ENCODE measurements at regions not wholly inside any gene's neighbourhood (a gene's known extent, or its start where the extent isn't known, plus 50 kb on each side); places are given as distances from the start of the nearest gene placed in this dataset.

DNA sequence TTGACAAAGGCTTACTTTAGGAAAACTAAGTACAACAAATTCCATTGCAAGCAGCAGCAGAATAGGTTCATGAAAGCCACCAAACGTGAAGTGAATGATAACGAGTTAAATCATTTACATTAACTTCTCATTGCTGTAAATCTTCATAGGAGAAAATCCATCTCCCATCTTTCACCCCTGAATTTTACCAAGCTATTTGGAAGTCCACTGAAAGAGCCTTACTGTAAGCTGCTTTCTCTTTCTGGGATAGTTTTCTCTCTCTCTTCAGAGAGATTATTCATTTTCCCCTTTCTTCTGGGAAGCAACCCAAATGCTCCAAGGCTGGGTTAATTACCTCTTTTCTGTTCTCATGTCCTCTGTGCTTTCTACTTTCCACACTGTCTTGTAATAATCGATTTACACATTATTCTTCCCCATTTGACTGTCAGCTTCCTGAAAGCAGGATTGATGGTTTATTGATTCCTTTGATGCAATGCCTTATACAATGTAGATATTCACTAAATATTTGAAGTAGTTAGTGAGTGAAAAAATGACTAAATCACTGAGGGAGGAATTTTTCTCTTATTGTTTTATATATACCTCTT is 914.3 kb upstream of the ARPP21 start:
- Mint-ChIP-seq H3K27ac (no peak overlapping the region), H3K9me3 (peaks cover 3% of the 10 kb centered on the region), H3K4me3 (no peak overlapping the region), H3K4me1 (no peaks in the 10 kb centered on the region), H3K27me3 (no peaks in the 10 kb centered on the region), H3K36me3 (no peaks in the 10 kb centered on the region)
- no peak for DNase-seq
- CTCF ChIA-PET = no interaction called here

DNA sequence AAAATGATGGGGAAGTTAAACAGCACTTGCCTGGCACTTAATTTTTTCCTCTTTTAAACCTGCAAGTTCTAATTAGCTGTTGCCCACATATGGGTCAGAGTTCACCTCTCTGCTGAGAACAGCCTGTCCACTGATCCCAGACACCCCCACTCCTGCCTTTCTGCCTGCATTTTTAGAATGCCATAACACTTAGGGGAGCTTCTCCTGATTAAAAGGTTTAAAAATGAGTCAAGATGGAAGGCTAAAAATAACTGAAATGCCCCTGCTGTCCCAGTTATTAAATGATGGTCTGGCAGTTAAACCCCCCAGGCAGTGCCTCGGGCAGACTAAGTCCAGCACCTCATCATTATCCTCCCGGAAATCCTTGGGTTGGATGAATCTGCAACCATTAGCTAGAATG is 913.6 kb upstream of the ARPP21 start:
- Mint-ChIP-seq H3K36me3 (no peaks in the 10 kb centered on the region), H3K9me3 (peaks cover 4% of the 10 kb centered on the region), H3K4me3 (no peak overlapping the region), H3K27ac (no peak overlapping the region), H3K27me3 (no peaks in the 10 kb centered on the region), H3K4me1 (no peaks in the 10 kb centered on the region)
- DNase-seq = no peak
- CTCF ChIA-PET = no interaction called here

DNA sequence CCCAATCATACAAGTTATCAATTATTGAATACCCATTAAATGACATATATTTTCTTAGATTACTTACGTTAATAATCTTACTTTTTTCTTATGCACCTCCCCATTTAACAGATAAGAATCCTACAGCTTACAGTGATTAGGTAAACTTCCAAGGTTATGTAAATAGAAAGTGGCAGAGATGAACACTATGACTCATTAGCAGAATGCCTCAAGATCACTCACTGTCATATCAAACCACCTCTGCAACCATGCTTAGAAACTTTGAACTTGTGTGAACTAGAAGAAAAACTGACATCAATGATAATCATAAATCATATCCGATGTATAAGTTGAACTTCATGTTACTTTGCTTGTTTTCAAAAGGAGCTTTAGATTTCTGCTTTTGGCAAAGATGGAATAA is 911.6 kb upstream of the ARPP21 start:
- Mint-ChIP-seq H3K27me3 (no peaks in the 10 kb centered on the region), H3K4me3 (no peak overlapping the region), H3K27ac (no peak overlapping the region), H3K4me1 (no peaks in the 10 kb centered on the region), H3K36me3 (no peaks in the 10 kb centered on the region), H3K9me3 (peaks cover 12% of the 10 kb centered on the region)
- no peak for DNase-seq
- CTCF ChIA-PET = no interaction called here

DNA sequence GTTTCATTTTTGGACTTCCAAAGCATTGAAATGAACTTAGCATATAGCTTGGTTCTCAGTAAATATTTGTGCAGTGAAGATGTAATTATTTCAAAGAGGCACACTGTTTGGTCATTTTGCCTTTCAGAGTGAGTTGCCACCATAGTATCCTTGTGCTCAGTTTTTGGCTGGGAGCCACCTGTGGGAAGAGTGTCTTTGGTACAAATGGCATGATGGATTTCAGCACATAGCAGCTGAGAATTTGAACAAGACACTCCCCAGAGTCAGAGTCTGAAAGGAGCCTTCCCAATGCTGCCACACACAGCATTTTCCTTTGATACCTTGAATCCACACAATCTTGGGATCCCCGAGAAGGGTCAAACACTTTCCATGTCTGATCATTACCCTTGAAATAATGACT is 897.2 kb upstream of the ARPP21 start:
- Mint-ChIP-seq H3K4me1 (no peaks in the 10 kb centered on the region), H3K27me3 (no peaks in the 10 kb centered on the region), H3K36me3 (no peaks in the 10 kb centered on the region), H3K27ac (no peak overlapping the region), H3K4me3 (no peak overlapping the region), H3K9me3 (no peaks in the 10 kb centered on the region)
- CTCF ChIA-PET = no interaction called here
- DNase-seq = no peak

- Mint-ChIP-seq H3K9me3 (peaks cover 7% of the 10 kb centered on the region), H3K4me1 (no peaks in the 10 kb centered on the region), H3K36me3 (no peaks in the 10 kb centered on the region), H3K27me3 (no peaks in the 10 kb centered on the region), H3K27ac (no peak overlapping the region), H3K4me3 (no peak overlapping the region)
- no peak for DNase-seq
- CTCF ChIA-PET = no interaction called here
Observed at GRCh38 chr3:34758630-34759261, 880.6 kb upstream of the ARPP21 start.

- peaks cover 4% of the 10 kb centered on the region for H3K9me3 Mint-ChIP-seq
- no peaks in the 10 kb centered on the region for H3K4me1 Mint-ChIP-seq
- no peaks in the 10 kb centered on the region for H3K36me3 Mint-ChIP-seq
- H3K27ac Mint-ChIP-seq = no peak overlapping the region
- H3K4me3 Mint-ChIP-seq = no peak overlapping the region
- no peak for DNase-seq
- H3K27me3 Mint-ChIP-seq = no peaks in the 10 kb centered on the region
- CTCF ChIA-PET = no interaction called here
Observed at GRCh38 chr3:34777386-34777785, 861.9 kb upstream of the ARPP21 start.

- Mint-ChIP-seq H3K4me1 (no peaks in the 10 kb centered on the region), H3K4me3 (no peak overlapping the region), H3K36me3 (no peaks in the 10 kb centered on the region), H3K27me3 (no peaks in the 10 kb centered on the region), H3K9me3 (peaks cover 3% of the 10 kb centered on the region), H3K27ac (no peak overlapping the region)
- CTCF ChIA-PET = no interaction called here
- no peak for DNase-seq
Observed at GRCh38 chr3:34779092-34779491, 860.2 kb upstream of the ARPP21 start.

DNA sequence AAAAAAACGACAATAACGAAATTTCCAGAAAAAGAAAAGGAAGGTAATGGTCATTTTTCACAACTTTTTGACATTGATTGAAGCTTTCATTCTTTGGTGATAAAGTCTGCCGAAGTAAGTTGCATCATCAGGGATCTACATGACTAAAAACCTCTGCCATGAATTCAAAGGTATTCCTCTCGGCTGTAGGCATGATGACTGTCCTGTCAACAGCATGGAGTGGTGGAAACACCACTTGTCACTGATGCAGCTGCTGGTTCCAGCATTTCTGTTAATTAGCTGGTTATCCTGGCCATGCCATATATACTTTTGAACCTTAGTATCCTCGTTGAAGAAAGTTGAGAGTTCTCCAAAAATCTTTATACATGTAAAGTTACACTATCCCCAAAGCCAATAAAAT is 859.0 kb upstream of the ARPP21 start:
- no peaks in the 10 kb centered on the region for H3K27me3 Mint-ChIP-seq
- H3K27ac Mint-ChIP-seq = no peak overlapping the region
- CTCF ChIA-PET = no interaction called here
- no peak for DNase-seq
- no peaks in the 10 kb centered on the region for H3K4me1 Mint-ChIP-seq
- H3K4me3 Mint-ChIP-seq = no peak overlapping the region
- H3K9me3 Mint-ChIP-seq = peaks cover 3% of the 10 kb centered on the region
- H3K36me3 Mint-ChIP-seq = no peaks in the 10 kb centered on the region

- no peak overlapping the region for H3K4me3 Mint-ChIP-seq
- no peaks in the 10 kb centered on the region for H3K4me1 Mint-ChIP-seq
- DNase-seq = no peak
- peaks cover under 1% of the 10 kb centered on the region for H3K9me3 Mint-ChIP-seq
- no peak overlapping the region for H3K27ac Mint-ChIP-seq
- no peaks in the 10 kb centered on the region for H3K27me3 Mint-ChIP-seq
- no peaks in the 10 kb centered on the region for H3K36me3 Mint-ChIP-seq
- CTCF ChIA-PET = no interaction called here
Observed at GRCh38 chr3:34780973-34781372, 858.4 kb upstream of the ARPP21 start.

- DNase-seq = no peak
- CTCF ChIA-PET = no interaction called here
- no peaks in the 10 kb centered on the region for H3K27me3 Mint-ChIP-seq
- no peak overlapping the region for H3K27ac Mint-ChIP-seq
- no peaks in the 10 kb centered on the region for H3K36me3 Mint-ChIP-seq
- no peaks in the 10 kb centered on the region for H3K4me1 Mint-ChIP-seq
- no peaks in the 10 kb centered on the region for H3K9me3 Mint-ChIP-seq
- H3K4me3 Mint-ChIP-seq = no peak overlapping the region
Observed at GRCh38 chr3:34782871-34783270, 856.5 kb upstream of the ARPP21 start.

DNA sequence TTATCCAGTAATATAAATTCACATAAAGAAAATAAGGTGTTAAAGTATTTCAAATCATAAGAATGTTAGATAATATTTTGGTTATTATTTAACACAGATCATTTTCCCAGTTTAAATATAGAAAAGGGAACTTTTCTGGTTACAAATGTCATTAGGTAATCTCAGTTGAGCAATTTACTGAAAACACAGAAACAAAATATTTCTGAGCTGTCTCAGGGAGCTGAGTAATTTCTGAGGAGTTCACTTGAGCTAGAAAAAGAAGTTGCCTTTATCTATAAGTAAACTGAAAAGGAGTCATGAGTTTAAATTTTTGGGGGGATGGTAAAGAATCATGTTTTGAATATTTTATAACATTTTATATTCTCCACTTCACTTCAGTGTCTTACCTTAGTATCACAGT is 855.4 kb upstream of the ARPP21 start:
- Mint-ChIP-seq H3K9me3 (no peaks in the 10 kb centered on the region), H3K27ac (no peak overlapping the region), H3K27me3 (no peaks in the 10 kb centered on the region), H3K4me3 (no peak overlapping the region), H3K4me1 (no peaks in the 10 kb centered on the region), H3K36me3 (no peaks in the 10 kb centered on the region)
- no peak for DNase-seq
- CTCF ChIA-PET = no interaction called here

DNA sequence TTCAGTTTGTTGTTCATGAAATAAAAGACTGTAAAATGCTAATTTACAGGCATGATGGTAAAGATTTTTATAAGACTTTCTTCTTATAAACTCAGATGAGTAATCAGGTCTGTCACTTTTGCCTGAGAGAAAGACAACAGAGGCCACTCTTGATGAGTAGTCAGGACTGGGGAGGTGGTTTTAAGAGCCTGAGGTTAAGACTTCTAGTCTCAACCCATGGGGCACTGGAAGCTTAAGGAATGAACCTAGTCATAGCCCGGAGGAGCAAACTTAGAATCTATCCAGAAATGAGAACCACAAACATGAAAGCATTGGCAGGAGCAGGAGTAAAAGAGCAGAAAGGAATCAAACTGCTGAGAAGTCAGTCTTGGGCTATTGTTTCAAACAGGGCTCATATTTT is 846.3 kb upstream of the ARPP21 start:
- CTCF ChIA-PET = interaction anchor here (0.6 kb wide), 1 partner anchor 16 kb away, joined by 3 read pairs; no protein-coding TSS in a partner anchor
- Mint-ChIP-seq H3K36me3 (no peaks in the 10 kb centered on the region), H3K4me1 (no peaks in the 10 kb centered on the region)

GRCh38 chr3:34807611-34808010 is 831.7 kb upstream of the ARPP21 start:
- Mint-ChIP-seq H3K27ac (no peak overlapping the region), H3K4me1 (no peaks in the 10 kb centered on the region), H3K4me3 (no peak overlapping the region), H3K9me3 (no peaks in the 10 kb centered on the region), H3K27me3 (no peaks in the 10 kb centered on the region), H3K36me3 (no peaks in the 10 kb centered on the region)
- no peak for DNase-seq
- CTCF ChIA-PET = no interaction called here

More for the DNA sequence above, 846.3 kb upstream of the ARPP21 start:
- no peaks in the 10 kb centered on the region for H3K27me3 Mint-ChIP-seq
- H3K9me3 Mint-ChIP-seq = no peaks in the 10 kb centered on the region
- no peak for DNase-seq
- H3K4me3 Mint-ChIP-seq = no peak overlapping the region
- no peak overlapping the region for H3K27ac Mint-ChIP-seq

DNA sequence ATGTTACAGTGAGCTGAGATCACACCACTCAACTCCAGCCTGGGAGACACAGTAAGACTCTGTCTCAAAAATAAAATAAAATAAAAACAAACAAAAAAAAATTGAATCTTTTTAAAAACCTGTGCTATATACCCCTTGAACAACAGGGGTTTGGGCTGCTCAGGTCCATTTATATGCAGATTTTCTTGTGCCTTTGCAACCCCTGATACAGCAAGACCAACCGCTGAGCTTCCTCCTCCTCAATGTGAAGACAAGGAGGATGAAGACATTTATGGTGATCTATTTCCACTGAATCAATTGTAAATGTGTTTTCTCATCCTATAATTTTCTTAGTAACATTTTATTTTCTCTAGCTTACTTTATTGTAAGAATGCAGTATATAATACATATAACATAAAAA is 831.0 kb upstream of the ARPP21 start:
- no peaks in the 10 kb centered on the region for H3K4me1 Mint-ChIP-seq
- no peak overlapping the region for H3K27ac Mint-ChIP-seq
- H3K4me3 Mint-ChIP-seq = no peak overlapping the region
- H3K9me3 Mint-ChIP-seq = no peaks in the 10 kb centered on the region
- DNase-seq = no peak
- CTCF ChIA-PET = interaction anchor here (0.6 kb wide), 2 partner anchors 15 to 925 kb away, joined by 3 read pairs; no protein-coding TSS in a partner anchor
- H3K27me3 Mint-ChIP-seq = no peaks in the 10 kb centered on the region
- H3K36me3 Mint-ChIP-seq = no peaks in the 10 kb centered on the region

- Mint-ChIP-seq H3K36me3 (no peaks in the 10 kb centered on the region), H3K27me3 (no peaks in the 10 kb centered on the region), H3K27ac (no peak overlapping the region), H3K4me3 (no peak overlapping the region), H3K9me3 (no peaks in the 10 kb centered on the region), H3K4me1 (no peaks in the 10 kb centered on the region)
- DNase-seq = no peak
- CTCF ChIA-PET = no interaction called here
Observed at GRCh38 chr3:34828847-34829246, 810.5 kb upstream of the ARPP21 start.
